H9 (cell line): ENCODE measurements at regions not wholly inside any gene's neighbourhood (a gene's known extent, or its start where the extent isn't known, plus 50 kb on each side); places are given as distances from the start of the nearest gene placed in this dataset.

Source experiments
- DNase-seq: peaks from one replicate; pipeline ENCODE4 v3.0.0-alpha.2; 2017
- H2AFZ ChIP-seq: one replicate; pipeline ENCODE4 v1.6.1; 2013; ENCODE audit warnings: mild to moderate bottlenecking, low read length, control low read depth, moderate library complexity
- H2AK5ac ChIP-seq: 2 replicates; pipeline ENCODE4 v1.6.1; 2013; ENCODE audit warnings: low read length, control low read depth, mixed read lengths; ENCODE audit not compliant: insufficient read length
- H2BK120ac ChIP-seq: one replicate; pipeline ENCODE4 v1.6.1; 2013; ENCODE audit warnings: low read depth, mild to moderate bottlenecking, low read length, control low read depth, inconsistent platforms; ENCODE audit not compliant: poor library complexity, severe bottlenecking
- H2BK12ac ChIP-seq: 2 replicates; pipeline ENCODE4 v1.6.1; 2013; ENCODE audit warnings: low read length, control low read depth, mixed read lengths, low read depth; ENCODE audit not compliant: insufficient read length
- H2BK15ac ChIP-seq: 2 replicates; pipeline ENCODE4 v1.6.1; 2013; ENCODE audit warnings: low read depth, low read length, control low read depth
- H2BK20ac ChIP-seq: one replicate; pipeline ENCODE4 v1.6.1; 2013; ENCODE audit warnings: low read depth, mild to moderate bottlenecking, low read length, control low read depth, inconsistent platforms; ENCODE audit not compliant: poor library complexity, severe bottlenecking
- H2BK5ac ChIP-seq: 2 replicates; pipeline ENCODE4 v1.6.1; 2013; ENCODE audit warnings: low read length, control low read depth, mixed read lengths; ENCODE audit not compliant: insufficient read length
- H3K14ac ChIP-seq: 2 replicates; pipeline ENCODE4 v1.6.1; 2013; ENCODE audit warnings: low read length, control low read depth; ENCODE audit not compliant: insufficient read depth
- H3K18ac ChIP-seq: 2 replicates; pipeline ENCODE4 v1.6.1; 2013; ENCODE audit warnings: low read depth, mild to moderate bottlenecking, mixed read lengths, low read length, control low read depth; ENCODE audit not compliant: insufficient read length
- H3K23ac ChIP-seq: 2 replicates; pipeline ENCODE4 v1.6.1; 2013; ENCODE audit warnings: low read length, control low read depth, mixed read lengths, low read depth; ENCODE audit not compliant: insufficient read length
- H3K23me2 ChIP-seq: 2 replicates; pipeline ENCODE4 v1.6.1; 2013; ENCODE audit warnings: low read depth, mild to moderate bottlenecking, mixed read lengths, low read length, control low read depth; ENCODE audit not compliant: insufficient read length, poor library complexity, severe bottlenecking
- H3K27ac ChIP-seq: 2 replicates; pipeline ENCODE4 v1.5.1; 2013; ENCODE audit warnings: low read length, control low read depth, mixed read lengths, low read depth; ENCODE audit not compliant: insufficient read length
- H3K27me3 ChIP-seq: 2 replicates; pipeline ENCODE4 v1.6.1; 2013; ENCODE audit warnings: low read length, control low read depth, inconsistent platforms; ENCODE audit not compliant: insufficient read depth
- H3K4ac ChIP-seq: 2 replicates; pipeline ENCODE4 v1.6.1; 2013; ENCODE audit warnings: low read depth, mild to moderate bottlenecking, control low read depth, inconsistent platforms, low read length, moderate library complexity
- H3K4me1 ChIP-seq: 2 replicates; pipeline ENCODE4 v1.6.1; 2013; ENCODE audit warnings: low read length, control low read depth, inconsistent platforms; ENCODE audit not compliant: insufficient read depth
- H3K4me2 ChIP-seq: 2 replicates; pipeline ENCODE4 v1.6.1; 2013; ENCODE audit warnings: low read length, control low read depth, mixed read lengths; ENCODE audit not compliant: insufficient read length, insufficient read depth
- H3K56ac ChIP-seq: 2 replicates; pipeline ENCODE4 v1.6.1; 2013; ENCODE audit warnings: low read depth, mild to moderate bottlenecking, mixed read lengths, low read length, control low read depth; ENCODE audit not compliant: insufficient read length
- H3K79me1 ChIP-seq: 2 replicates; pipeline ENCODE4 v1.6.1; 2013; ENCODE audit warnings: low read depth, mild to moderate bottlenecking, moderate library complexity, low read length, control low read depth, inconsistent platforms; ENCODE audit not compliant: insufficient read depth, poor library complexity, severe bottlenecking
- H3K79me2 ChIP-seq: 2 replicates; pipeline ENCODE4 v1.6.1; 2013; ENCODE audit warnings: low read length, control low read depth, inconsistent platforms; ENCODE audit not compliant: insufficient read depth
- H3K9ac ChIP-seq: 2 replicates; pipeline ENCODE4 v1.6.1; 2013; ENCODE audit warnings: low read length, control low read depth, mixed read lengths; ENCODE audit not compliant: insufficient read length; ENCODE audit errors: extremely low read depth
- H3K9me3 ChIP-seq: one replicate; pipeline ENCODE4 v1.6.1; 2013; ENCODE audit warnings: low read depth, low read length, inconsistent platforms; ENCODE audit not compliant: control insufficient read depth
- H3T11ph ChIP-seq: one replicate; pipeline ENCODE4 v1.6.1; 2013; ENCODE audit warnings: mild to moderate bottlenecking, low read length, control low read depth, inconsistent platforms
- H4K20me1 ChIP-seq: one replicate; pipeline ENCODE4 v1.6.1; 2013; ENCODE audit not compliant: control insufficient read depth, insufficient read length, insufficient read depth
- H4K5ac ChIP-seq: 2 replicates; pipeline ENCODE4 v1.6.1; 2013; ENCODE audit warnings: low read depth, mild to moderate bottlenecking, mixed read lengths, low read length, control low read depth; ENCODE audit not compliant: insufficient read length
- H4K8ac ChIP-seq: replicated peaks from 2 replicates; pipeline ENCODE4 v1.6.1; 2013; ENCODE audit warnings: low read length, control low read depth, mixed read lengths, low read depth; ENCODE audit not compliant: insufficient read length
- H4K91ac ChIP-seq: 2 replicates; pipeline ENCODE4 v1.6.1; 2013; ENCODE audit warnings: low read depth, mild to moderate bottlenecking, moderate library complexity, mixed read lengths, low read length, control low read depth; ENCODE audit not compliant: insufficient read length
- H3K27ac Mint-ChIP-seq, 3 experiments: 2 replicates in 2 of 3; 3 replicates in 1 of 3; pipeline ENCODE4 v1.8.0; 2020 to 2021; ENCODE audit warnings: mixed read lengths in 3 of 3, mild to moderate bottlenecking in 1 of 3, moderate library complexity in 1 of 3
- H3K27me3 Mint-ChIP-seq: 2 replicates; pipeline ENCODE4 v1.8.0; 2021; ENCODE audit warnings: low read depth, mild to moderate bottlenecking, moderate library complexity, mixed read lengths
- H3K36me3 Mint-ChIP-seq, 3 experiments: 2 replicates in 2 of 3; 3 replicates in 1 of 3; pipeline ENCODE4 v1.8.0; 2020 to 2021; ENCODE audit warnings: low read depth in 3 of 3, mixed read lengths in 3 of 3; ENCODE audit not compliant: insufficient read depth in 1 of 3
- H3K4me1 Mint-ChIP-seq, 2 experiments: 2 replicates each; pipeline ENCODE4 v1.8.0; 2020; ENCODE audit warnings: mixed read lengths in 2 of 2
- H3K4me3 Mint-ChIP-seq, 2 experiments: 2 replicates in 1 of 2; 3 replicates in 1 of 2; pipeline ENCODE4 v1.8.0; 2020 to 2021; ENCODE audit warnings: mild to moderate bottlenecking in 2 of 2, mixed read lengths in 2 of 2, moderate library complexity in 1 of 2
- H3K9me3 Mint-ChIP-seq, 2 experiments: 2 replicates in 1 of 2; 3 replicates in 1 of 2; pipeline ENCODE4 v1.8.0; 2020; ENCODE audit warnings: mild to moderate bottlenecking in 2 of 2, mixed read lengths in 2 of 2, moderate library complexity in 1 of 2
- WGBS: extraction: QIAGEN DNeasy Blood & Tissue Kit; methylation state at CpG from one replicate; pipeline ENCODE4 v1.1.7; 2013; ENCODE audit warnings: missing lambda C conversion rate, low lambda C conversion rate, mixed read lengths; ENCODE audit not compliant: insufficient read length; ENCODE audit errors: extremely low coverage; 5-methylcytosine and 5-hydroxymethylcytosine counted together
- TF ChIP-seq, protein P1 (sequence below): fragments of 200-600 bp; sonication (generic); conservative IDR thresholded peaks from 3 replicates; pipeline ENCODE4 v1.8.0; 2021; ENCODE audit warnings: antibody characterized with exemption, mild to moderate bottlenecking

DNA sequence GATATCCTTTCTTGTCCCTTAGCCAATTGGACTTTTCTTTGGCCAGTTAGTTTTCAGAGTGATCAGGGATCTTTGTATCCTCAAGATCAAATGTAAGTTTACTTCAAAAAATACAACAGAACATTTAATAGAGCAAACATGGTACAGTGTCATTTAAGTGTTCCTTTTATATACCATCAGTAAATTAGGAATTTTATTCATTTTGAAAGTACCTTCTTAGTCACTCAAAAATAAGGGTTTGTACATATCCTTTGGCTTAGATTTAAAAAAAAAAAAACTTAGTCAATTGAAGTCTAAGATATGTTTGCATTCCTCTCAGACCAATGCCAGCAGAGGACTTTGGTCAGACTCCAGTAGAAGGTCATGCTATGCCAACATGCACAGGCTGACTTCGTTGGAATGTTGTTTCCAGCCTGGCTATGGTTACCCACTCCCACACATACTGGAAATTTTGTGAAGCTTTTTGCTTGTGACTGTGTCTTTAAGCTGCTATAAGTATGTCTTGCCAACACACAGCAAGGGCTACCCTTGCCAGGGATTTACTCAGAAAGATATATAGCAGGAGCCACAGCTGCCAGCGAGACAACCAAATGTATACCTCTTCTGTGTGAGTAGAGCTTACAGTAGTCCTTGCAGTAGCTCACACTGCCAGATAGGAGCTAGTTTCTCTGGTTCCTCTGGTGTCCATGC is 81.5 kb upstream of the LRIF1 start:
- WGBS: no CpG with 5 or more reads among the region's 2 CpGs
- no peak overlapping the region for H2BK15ac ChIP-seq
- no peak overlapping the region for H4K8ac ChIP-seq
- H3K56ac ChIP-seq: no peak overlapping the region
- no peak overlapping the region for H2AFZ ChIP-seq
- H3K27me3 Mint-ChIP-seq: peaks cover 2% of the 10 kb centered on the region; the same call in 1 of the 2 replicates
- no peak overlapping the region for H3K23ac ChIP-seq
- H3K23me2 ChIP-seq: no peaks in the 10 kb centered on the region
- H2BK120ac ChIP-seq: no peak overlapping the region
- H3K9ac ChIP-seq: no peak overlapping the region
- no peak overlapping the region for H3K4me3 Mint-ChIP-seq
- no peaks in the 10 kb centered on the region for H3K9me3 ChIP-seq
- no peak overlapping the region for H2BK5ac ChIP-seq
- H3K9me3 Mint-ChIP-seq: peaks cover 26 to 42% of the 10 kb centered on the region in 2 experiments
- no peak overlapping the region for H3K4ac ChIP-seq
- DNase-seq: no peak
- H4K5ac ChIP-seq: no peak overlapping the region
- H3K4me1 Mint-ChIP-seq: no peaks in the 10 kb centered on the region
- H3K36me3 Mint-ChIP-seq: no peaks in the 10 kb centered on the region
- no peak overlapping the region for H3K14ac ChIP-seq
- no peak overlapping the region for H3K27ac ChIP-seq
- no peak overlapping the region for H3K27ac Mint-ChIP-seq
- H2BK20ac ChIP-seq: no peak overlapping the region
- H3T11ph ChIP-seq: no peak overlapping the region
- H2AK5ac ChIP-seq: no peak overlapping the region
- no peaks in the 10 kb centered on the region for H3K27me3 ChIP-seq
- no peaks in the 10 kb centered on the region for H3K4me1 ChIP-seq
- H2BK12ac ChIP-seq: no peak overlapping the region
- no peaks in the 10 kb centered on the region for H4K20me1 ChIP-seq
- H3K79me2 ChIP-seq: no peaks in the 10 kb centered on the region
- H3K18ac ChIP-seq: no peak overlapping the region
- TF ChIP-seq, protein P1, sequence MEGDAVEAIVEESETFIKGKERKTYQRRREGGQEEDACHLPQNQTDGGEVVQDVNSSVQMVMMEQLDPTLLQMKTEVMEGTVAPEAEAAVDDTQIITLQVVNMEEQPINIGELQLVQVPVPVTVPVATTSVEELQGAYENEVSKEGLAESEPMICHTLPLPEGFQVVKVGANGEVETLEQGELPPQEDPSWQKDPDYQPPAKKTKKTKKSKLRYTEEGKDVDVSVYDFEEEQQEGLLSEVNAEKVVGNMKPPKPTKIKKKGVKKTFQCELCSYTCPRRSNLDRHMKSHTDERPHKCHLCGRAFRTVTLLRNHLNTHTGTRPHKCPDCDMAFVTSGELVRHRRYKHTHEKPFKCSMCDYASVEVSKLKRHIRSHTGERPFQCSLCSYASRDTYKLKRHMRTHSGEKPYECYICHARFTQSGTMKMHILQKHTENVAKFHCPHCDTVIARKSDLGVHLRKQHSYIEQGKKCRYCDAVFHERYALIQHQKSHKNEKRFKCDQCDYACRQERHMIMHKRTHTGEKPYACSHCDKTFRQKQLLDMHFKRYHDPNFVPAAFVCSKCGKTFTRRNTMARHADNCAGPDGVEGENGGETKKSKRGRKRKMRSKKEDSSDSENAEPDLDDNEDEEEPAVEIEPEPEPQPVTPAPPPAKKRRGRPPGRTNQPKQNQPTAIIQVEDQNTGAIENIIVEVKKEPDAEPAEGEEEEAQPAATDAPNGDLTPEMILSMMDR: no peak
- no peak overlapping the region for H4K91ac ChIP-seq
- no peak overlapping the region for H3K4me2 ChIP-seq
- H3K79me1 ChIP-seq: no peaks in the 10 kb centered on the region
